ENCODE measurements at regions not wholly inside any gene's neighbourhood (a gene's known extent, or its start where the extent isn't known, plus 50 kb on each side); places are given as distances from the start of the nearest gene placed in this dataset.
A peak's percentile ranks its signal among the peaks of the same experiment; 100 is the strongest.
"Not testable (repeated sequence)": the region's sequence is repeated elsewhere in the genome, so short reads cannot be mapped to it uniquely, and the experiment has no call there.

DNA sequence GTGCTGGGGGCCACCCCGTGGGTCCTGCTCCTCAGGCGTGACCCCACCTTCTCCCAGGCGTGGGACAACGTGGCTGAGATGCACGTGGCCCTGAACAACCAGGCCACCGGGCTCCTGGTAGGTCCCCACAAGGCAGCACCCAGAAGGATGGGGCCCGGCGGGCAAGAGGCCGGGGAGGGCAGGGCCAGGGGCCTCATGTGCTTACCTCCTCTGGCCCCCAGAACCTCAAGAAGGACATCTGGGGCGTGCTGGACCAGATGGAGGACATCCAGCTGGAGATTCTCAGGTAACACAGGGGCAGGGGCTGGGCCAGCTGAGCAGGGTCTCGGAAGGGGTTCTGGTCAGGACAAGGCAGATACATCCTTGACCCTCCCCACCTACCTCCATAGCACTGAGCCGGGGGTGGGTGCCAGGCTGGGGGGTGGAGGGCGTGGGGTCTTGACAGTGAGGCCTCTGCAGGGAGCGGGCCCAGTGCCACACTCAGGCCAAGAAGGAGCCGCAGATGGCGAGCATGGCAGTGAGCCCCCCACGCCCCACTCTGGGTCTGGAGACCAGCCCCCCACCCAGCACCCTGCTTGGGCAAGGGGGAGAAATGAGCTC is 186.3 kb downstream of the IGLL1 start:
- H3K27ac Mint-ChIP-seq, result no peak overlapping the region
- ATAC-seq (no peak), DNase-seq (no peak)
- H3K9me3 ChIP-seq (ENCODE audit: control insufficient read depth, low read length, poor library complexity, severe bottlenecking), result no peaks in the 10 kb centered on the region
- H3K4me3 Mint-ChIP-seq, result no peak overlapping the region
- no peaks in the 10 kb centered on the region for H3K27me3 Mint-ChIP-seq
- H3K36me3 Mint-ChIP-seq (ENCODE audit: low read depth), result no peaks in the 10 kb centered on the region
- H3K4me1 Mint-ChIP-seq, result no peaks in the 10 kb centered on the region

GRCh38 chr22:23393199-23393598 is 186.9 kb downstream of the IGLL1 start:
- ATAC-seq; H3K9me3 ChIP-seq (ENCODE audit: control insufficient read depth, low read length, poor library complexity, severe bottlenecking); H3K4me3 Mint-ChIP-seq; H3K4me1 Mint-ChIP-seq; H3K27ac Mint-ChIP-seq; DNase-seq; H3K27me3 Mint-ChIP-seq; H3K36me3 Mint-ChIP-seq (ENCODE audit: low read depth): not testable (repeated sequence)

DNA sequence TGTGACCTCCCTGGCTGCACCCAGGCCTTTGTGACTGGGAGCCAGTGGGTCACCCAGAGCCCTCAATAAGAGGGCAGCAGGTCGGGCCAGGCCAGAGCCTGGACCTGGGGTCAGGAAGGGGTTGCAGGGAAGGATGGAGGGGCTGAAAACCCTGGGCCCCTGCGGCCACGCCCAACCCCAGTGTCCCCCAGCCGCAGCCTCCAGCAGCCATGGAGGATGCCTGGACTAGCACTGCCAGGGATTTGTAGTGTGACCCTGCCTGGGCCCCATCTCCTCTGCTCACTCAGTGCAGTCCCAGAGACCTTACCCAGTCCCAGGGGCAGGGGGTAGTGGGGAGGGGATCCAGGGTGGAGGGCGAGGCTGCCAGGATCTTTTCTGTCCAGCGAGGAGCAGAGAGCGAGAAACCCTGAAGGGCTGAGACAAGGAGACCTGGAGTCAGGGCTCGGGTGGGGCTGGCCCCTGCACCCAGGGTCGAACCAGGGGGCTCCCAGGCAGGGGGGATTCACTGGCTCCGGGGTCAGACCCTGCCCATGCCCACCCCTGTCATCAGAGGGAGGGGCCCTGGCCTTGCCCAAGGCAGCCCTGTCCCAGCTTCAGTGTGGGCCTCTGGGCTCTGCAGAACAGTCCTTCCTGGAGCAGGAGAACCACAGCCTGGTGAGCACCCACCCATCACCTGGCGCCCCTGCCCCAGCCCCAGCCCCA is 187.5 kb downstream of the IGLL1 start:
- H3K9me3 ChIP-seq (ENCODE audit: control insufficient read depth, low read length, poor library complexity, severe bottlenecking), result no peaks in the 10 kb centered on the region
- Mint-ChIP-seq H3K27ac (no peak overlapping the region), H3K4me3 (no peak overlapping the region), H3K27me3 (no peaks in the 10 kb centered on the region), H3K36me3 (ENCODE audit: low read depth) (no peaks in the 10 kb centered on the region), H3K4me1 (no peaks in the 10 kb centered on the region)
- no peak for ATAC-seq
- DNase-seq, result no peak

- H3K27ac Mint-ChIP-seq, result no peak overlapping the region
- DNase-seq, result no peak
- H3K4me1 Mint-ChIP-seq, result no peaks in the 10 kb centered on the region
These were observed 189.1 kb downstream of the IGLL1 start for GRCh38 chr22:23391022-23391421.

DNA sequence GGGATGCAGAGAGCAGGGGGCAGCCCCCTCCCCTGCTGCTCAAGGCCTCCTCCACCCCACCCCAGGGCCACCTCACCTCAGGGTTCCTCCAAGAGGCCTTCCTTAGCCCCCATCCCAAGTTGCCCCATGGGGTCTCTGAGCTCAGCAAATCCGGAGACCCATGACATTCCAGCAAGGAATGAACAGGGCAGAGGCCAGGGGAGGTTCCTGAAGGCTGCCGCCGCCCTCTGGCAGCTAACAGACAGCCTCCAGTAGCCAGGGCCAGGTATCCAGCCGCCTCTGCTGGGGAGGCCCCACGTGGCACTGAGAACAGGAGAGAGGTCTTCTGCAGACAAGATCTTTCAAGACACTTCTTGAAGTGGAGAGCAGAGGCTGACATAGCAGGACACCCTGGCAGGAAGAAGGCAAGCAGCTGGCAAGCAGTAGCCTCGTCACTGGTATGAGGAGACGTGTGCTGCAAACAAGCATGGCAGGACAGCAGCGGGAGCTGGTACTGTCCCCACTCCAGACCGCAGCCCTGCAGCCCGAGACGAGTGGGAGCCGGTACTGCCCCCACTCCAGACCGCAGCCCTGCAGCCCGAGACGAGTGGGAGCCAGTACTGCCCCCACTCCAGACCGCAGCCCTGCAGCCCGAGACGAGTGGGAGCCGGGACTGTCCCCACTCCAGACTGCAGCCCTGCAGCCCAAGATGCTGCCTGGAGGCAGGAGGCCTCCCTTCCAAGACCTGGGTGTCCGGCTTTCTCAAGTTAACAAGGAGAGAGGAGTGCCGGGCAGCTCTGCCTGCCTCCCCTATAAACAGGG is 190.6 kb downstream of the IGLL1 start:
- H3K4me1 Mint-ChIP-seq, result no peaks in the 10 kb centered on the region
- no peak for DNase-seq
- no peak overlapping the region for H3K27ac Mint-ChIP-seq
- no peaks in the 10 kb centered on the region for H3K9me3 ChIP-seq (ENCODE audit: control insufficient read depth, low read length, poor library complexity, severe bottlenecking)
- no peaks in the 10 kb centered on the region for H3K36me3 Mint-ChIP-seq (ENCODE audit: low read depth)
- peaks cover 9% of the 10 kb centered on the region for H3K27me3 Mint-ChIP-seq
- H3K4me3 Mint-ChIP-seq, result no peak overlapping the region
- no peak for ATAC-seq

More at GRCh38 chr22:23391022-23391421, 189.1 kb downstream of the IGLL1 start:
- Mint-ChIP-seq H3K4me3 (no peak overlapping the region), H3K36me3 (ENCODE audit: low read depth) (no peaks in the 10 kb centered on the region), H3K27me3 (peaks cover 3% of the 10 kb centered on the region)
- H3K9me3 ChIP-seq (ENCODE audit: control insufficient read depth, low read length, poor library complexity, severe bottlenecking), result no peaks in the 10 kb centered on the region
- no peak for ATAC-seq

- Mint-ChIP-seq H3K36me3 (ENCODE audit: low read depth) (no peaks in the 10 kb centered on the region), H3K27me3 (peaks cover 9% of the 10 kb centered on the region), H3K4me1 (no peaks in the 10 kb centered on the region), H3K4me3 (no peak overlapping the region), H3K27ac (no peak overlapping the region)
- ATAC-seq (no peak), DNase-seq (no peak)
- no peaks in the 10 kb centered on the region for H3K9me3 ChIP-seq (ENCODE audit: control insufficient read depth, low read length, poor library complexity, severe bottlenecking)
These were observed 191.6 kb downstream of the IGLL1 start for GRCh38 chr22:23388517-23388890.

DNA sequence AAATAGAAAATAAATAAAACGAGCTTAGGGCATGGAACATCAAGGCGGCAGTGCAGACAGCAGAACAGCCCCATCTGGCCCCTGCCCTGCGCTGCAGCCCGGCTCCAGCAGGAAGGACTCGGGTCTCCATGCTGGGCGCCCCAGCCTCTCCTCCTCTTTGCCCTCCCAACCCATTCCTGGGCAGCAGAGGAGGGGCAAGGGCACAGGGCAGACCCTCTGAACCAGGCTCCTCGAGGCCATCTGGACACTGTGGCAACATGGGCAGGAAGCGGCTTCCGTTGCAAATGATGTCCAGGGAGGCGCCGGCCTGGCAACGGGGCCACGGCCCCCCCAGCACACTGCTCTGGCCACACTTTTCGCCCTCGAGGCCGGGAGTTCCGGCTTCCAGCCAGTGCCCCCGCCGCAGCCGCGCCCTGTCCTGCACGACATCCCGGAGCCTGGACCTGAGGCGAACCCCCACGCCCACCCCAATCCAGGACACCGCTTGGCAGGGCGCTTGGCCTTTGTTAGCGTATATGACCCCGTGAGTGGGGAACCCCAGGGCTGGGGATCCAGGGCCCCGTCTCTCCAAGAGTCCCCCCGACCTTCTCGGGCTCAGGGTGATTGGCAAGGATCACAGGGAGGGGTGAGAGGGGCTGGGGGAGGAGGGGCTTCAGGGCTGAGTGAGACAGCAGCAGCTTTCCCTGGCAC is 192.1 kb downstream of the IGLL1 start:
- H3K36me3 Mint-ChIP-seq (ENCODE audit: low read depth), result no peaks in the 10 kb centered on the region
- H3K27me3 Mint-ChIP-seq, result peaks cover 14% of the 10 kb centered on the region
- H3K4me3 Mint-ChIP-seq, result no peak overlapping the region
- no peak overlapping the region for H3K27ac Mint-ChIP-seq
- H3K4me1 Mint-ChIP-seq, result no peaks in the 10 kb centered on the region
- H3K9me3 ChIP-seq (ENCODE audit: control insufficient read depth, low read length, poor library complexity, severe bottlenecking), result no peaks in the 10 kb centered on the region
- ATAC-seq (no peak), DNase-seq (no peak)

DNA sequence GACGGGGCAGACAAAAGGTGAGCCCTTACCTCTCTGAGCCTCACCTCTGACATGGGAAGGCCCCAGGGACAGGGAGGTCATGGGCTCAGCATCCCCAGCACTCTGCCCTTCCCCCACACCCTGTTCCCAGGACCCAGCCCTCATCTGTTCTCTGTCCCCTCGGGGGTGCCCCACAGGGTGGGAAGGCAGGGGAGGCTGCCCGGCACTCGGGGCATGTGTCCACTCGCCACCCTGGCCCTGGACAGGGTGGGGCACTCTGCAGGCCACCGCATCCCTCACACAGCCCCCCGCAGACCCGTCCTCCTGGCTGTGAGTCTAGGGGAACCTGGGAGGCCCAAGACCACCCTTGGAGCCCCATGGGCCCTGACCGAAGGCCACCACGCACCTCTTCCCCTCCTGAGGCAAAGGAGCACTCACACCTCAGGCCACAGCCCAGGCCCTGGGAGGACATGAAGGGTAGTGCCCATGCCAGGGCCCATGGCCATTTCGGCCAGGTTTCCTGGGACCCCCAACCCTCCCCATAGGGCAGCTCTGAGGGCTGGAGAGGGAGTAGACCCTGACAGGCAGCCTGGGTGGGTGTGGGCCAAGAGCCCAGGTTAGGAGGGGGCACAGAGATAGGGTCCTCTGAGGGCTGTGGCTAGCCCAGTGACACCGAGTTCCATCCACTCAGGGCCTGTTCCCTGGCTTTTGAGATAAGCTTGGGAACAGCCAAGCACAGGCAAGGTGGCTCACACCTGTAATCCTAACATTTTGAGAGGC is 193.1 kb downstream of the IGLL1 start:
- H3K27me3 Mint-ChIP-seq, result peaks cover 17% of the 10 kb centered on the region
- no peak overlapping the region for H3K4me3 Mint-ChIP-seq
- no peaks in the 10 kb centered on the region for H3K36me3 Mint-ChIP-seq (ENCODE audit: low read depth)
- H3K4me1 Mint-ChIP-seq, result no peaks in the 10 kb centered on the region
- H3K9me3 ChIP-seq (ENCODE audit: control insufficient read depth, low read length, poor library complexity, severe bottlenecking), result no peaks in the 10 kb centered on the region
- no peak for ATAC-seq
- no peak for DNase-seq
- H3K27ac Mint-ChIP-seq, result no peak overlapping the region

GRCh38 chr22:23385678-23386631 is 194.1 kb downstream of the IGLL1 start:
- H3K27ac Mint-ChIP-seq, result no peak overlapping the region
- peaks cover 17% of the 10 kb centered on the region for H3K27me3 Mint-ChIP-seq
- DNase-seq (peak; percentile 63 to 79 (median 65)), ATAC-seq (peak; percentile 88)
- H3K9me3 ChIP-seq (ENCODE audit: control insufficient read depth, low read length, poor library complexity, severe bottlenecking), result no peaks in the 10 kb centered on the region
- no peak overlapping the region for H3K4me3 Mint-ChIP-seq
- H3K4me1 Mint-ChIP-seq, result no peaks in the 10 kb centered on the region
- H3K36me3 Mint-ChIP-seq (ENCODE audit: low read depth), result no peaks in the 10 kb centered on the region

DNA sequence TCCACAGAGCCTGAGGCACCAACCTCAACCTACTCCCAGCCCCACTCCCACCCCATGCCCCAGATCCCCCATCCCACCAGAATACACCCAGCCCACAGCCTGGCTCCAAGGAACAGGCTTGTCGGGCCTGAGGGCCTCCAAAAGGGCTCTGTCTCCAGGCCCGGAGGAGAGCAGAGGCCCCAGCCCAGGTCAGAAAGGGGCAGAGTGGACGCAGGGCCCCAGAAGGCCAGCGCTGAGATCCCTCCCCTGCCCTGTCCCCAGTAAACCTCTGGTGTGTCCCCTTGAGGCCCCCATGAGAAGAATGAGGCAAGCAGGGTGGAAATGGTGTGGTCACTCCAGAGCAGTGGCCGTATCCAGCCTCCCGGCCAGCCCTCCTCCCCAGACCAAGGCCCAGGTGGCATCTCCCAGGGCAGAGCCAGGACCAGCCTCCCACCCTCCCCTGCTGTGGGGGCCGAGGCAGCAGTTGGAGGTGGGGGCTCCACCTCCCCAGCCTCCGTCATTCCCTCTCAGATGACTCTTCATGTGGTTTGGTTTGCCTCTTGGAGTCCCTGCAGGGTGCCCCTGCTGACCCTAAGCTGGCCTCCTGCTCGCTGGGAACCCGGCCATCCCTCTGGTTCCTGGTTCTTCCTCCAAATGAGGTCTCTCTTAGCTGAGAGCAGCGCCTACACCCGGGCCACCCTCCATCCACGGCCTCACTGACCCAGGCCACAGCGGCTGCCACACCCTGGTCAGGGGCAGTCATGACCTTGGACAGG is 195.0 kb downstream of the IGLL1 start:
- no peaks in the 10 kb centered on the region for H3K9me3 ChIP-seq (ENCODE audit: control insufficient read depth, low read length, poor library complexity, severe bottlenecking)
- Mint-ChIP-seq H3K27me3 (peaks cover 17% of the 10 kb centered on the region), H3K27ac (no peak overlapping the region), H3K4me3 (no peak overlapping the region), H3K4me1 (no peaks in the 10 kb centered on the region), H3K36me3 (ENCODE audit: low read depth) (no peaks in the 10 kb centered on the region)
- ATAC-seq, result no peak
- DNase-seq, result no peak

DNA sequence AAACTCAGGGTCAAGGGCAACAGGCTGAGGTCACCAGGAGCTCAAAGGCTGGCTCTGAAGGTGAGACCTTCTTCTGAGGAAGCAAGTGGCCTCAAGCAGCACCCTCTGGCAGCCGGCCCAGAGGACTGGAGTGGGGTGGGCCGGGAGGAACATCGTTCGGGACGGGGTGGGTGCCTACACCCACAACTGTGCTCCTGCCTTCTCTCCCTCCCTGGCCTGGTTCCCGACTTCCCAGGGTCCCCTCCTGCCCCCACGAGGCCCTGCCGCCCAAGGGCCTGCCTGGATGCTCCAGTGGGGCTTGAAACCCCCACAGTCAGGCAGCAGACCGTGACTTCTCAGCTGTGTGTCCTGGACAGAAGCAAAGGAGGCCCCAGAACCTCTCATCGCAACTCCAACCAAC is 195.7 kb downstream of the IGLL1 start:
- Mint-ChIP-seq H3K27me3 (peaks cover 17% of the 10 kb centered on the region), H3K36me3 (ENCODE audit: low read depth) (no peaks in the 10 kb centered on the region), H3K4me3 (no peak overlapping the region), H3K4me1 (no peaks in the 10 kb centered on the region), H3K27ac (no peak overlapping the region)
- ATAC-seq (no peak), DNase-seq (no peak)
- no peaks in the 10 kb centered on the region for H3K9me3 ChIP-seq (ENCODE audit: control insufficient read depth, low read length, poor library complexity, severe bottlenecking)
